GM12878 (cell line): ENCODE measurements at regions not wholly inside any gene's neighbourhood (a gene's known extent, or its start where the extent isn't known, plus 50 kb on each side); places are given as distances from the start of the nearest gene placed in this dataset.

Experiments
- ATAC-seq: fragments of 200-7000 bp; cut with Tn5 transposase; 3 replicates; pipeline ENCODE4 v1.9.1; 2020; ENCODE audit warnings: mild to moderate bottlenecking, moderate library complexity
- BruUV-seq: library from RNA; stranded (reverse); fragments of 400-500 nt; replicated peaks from 2 replicates; lab custom pipeline; 2021; lab: Mats Ljungman, UMichigan
- CTCF ChIA-PET: fragments of 300-600 bp; sonication (Branson Sonifier 250); formaldehyde crosslinking; extraction: SDS; loops from one replicate; lab custom pipeline; 2021; ENCODE audit warnings: inconsistent platforms; lab: Yijun Ruan, JAX
- POLR2A ChIA-PET: fragments of 350-600 bp; formaldehyde crosslinking; extraction: SDS; loops from one replicate; lab custom pipeline; 2021; ENCODE audit warnings: inconsistent platforms; lab: Charles Lee
- RAD21 ChIA-PET: fragments of 300-600 bp; sonication (Branson Sonifier 250); formaldehyde crosslinking; loops from one replicate; lab custom pipeline; 2023; ENCODE audit warnings: antibody characterized with exemption; ENCODE audit not compliant: unreplicated experiment; lab: Charles Lee
- SMC1A ChIA-PET: fragments of 300-600 bp; sonication (Branson Sonifier 250); formaldehyde crosslinking; loops from one replicate; lab custom pipeline; 2023; ENCODE audit not compliant: unreplicated experiment, uncharacterized antibody; lab: Charles Lee
- DNase-seq: peaks from one replicate; pipeline ENCODE4 v3.0.0-alpha.2; 2011; ENCODE audit warnings: low read depth, low spot score
- FAIRE-seq: peaks from 3 replicates; lab custom pipeline; 2011; peaks lifted over from hg19 to GRCh38; lab: Jason Lieb, UNC
- H2AFZ ChIP-seq: 2 replicates; pipeline ENCODE4 v1.6.0; 2011; ENCODE audit warnings: low read depth, low read length, control low read depth; ENCODE audit not compliant: control insufficient read depth
- H3K27ac ChIP-seq: 2 replicates; pipeline ENCODE4 v1.5.1; 2011; ENCODE audit warnings: control low read depth; ENCODE audit not compliant: control insufficient read depth, insufficient read depth
- H3K27me3 ChIP-seq, 2 experiments: replicated peaks in 1 of 2; 2 replicates each; pipeline versions ENCODE4 v1.6.0 to v1.6.1; 2011; ENCODE audit warnings: low read length in 1 of 2; ENCODE audit not compliant: control insufficient read depth in 2 of 2, insufficient read depth in 2 of 2
- H3K36me3 ChIP-seq, 2 experiments: 2 replicates each; pipeline ENCODE4 v1.5.1; 2011; ENCODE audit warnings: low read length in 1 of 2; ENCODE audit not compliant: control insufficient read depth in 2 of 2, insufficient read depth in 2 of 2
- H3K4me1 ChIP-seq: 2 replicates; pipeline ENCODE4 v1.6.1; 2011; ENCODE audit warnings: mild to moderate bottlenecking, low read length, moderate library complexity, mixed read lengths; ENCODE audit not compliant: control insufficient read depth, insufficient read depth
- H3K4me2 ChIP-seq: 2 replicates; pipeline ENCODE4 v1.6.0; 2011; ENCODE audit warnings: control low read depth; ENCODE audit not compliant: control insufficient read depth, insufficient read depth
- H3K4me3 ChIP-seq: fragments of 200-600 bp; sonication (generic); 2 replicates; pipeline ENCODE4 v1.5.1; 2016
- H3K79me2 ChIP-seq: 2 replicates; pipeline ENCODE4 v1.6.0; 2011; ENCODE audit warnings: low read length; ENCODE audit not compliant: control insufficient read depth, insufficient read depth
- H3K9ac ChIP-seq: 2 replicates; pipeline ENCODE4 v1.8.0; 2011; ENCODE audit warnings: low read length, control low read depth, mixed read lengths; ENCODE audit not compliant: control insufficient read depth, insufficient read depth
- H3K9me3 ChIP-seq: replicated peaks from 3 replicates; pipeline ENCODE4 v1.5.1; 2011; ENCODE audit warnings: mild to moderate bottlenecking, low read length; ENCODE audit not compliant: control insufficient read depth, insufficient read depth
- H4K20me1 ChIP-seq: 2 replicates; pipeline ENCODE4 v1.6.0; 2011; ENCODE audit not compliant: control insufficient read depth, insufficient read depth
- CBX5 ChIP-seq: sonication (generic); IDR thresholded peaks from 2 replicates; pipeline ENCODE4 v1.6.1; 2016; ENCODE audit warnings: low read depth, moderate library complexity, mild to moderate bottlenecking, inconsistent platforms
- CHD2 ChIP-seq: IDR thresholded peaks from 2 replicates; pipeline ENCODE4 v1.6.1; 2011; ENCODE audit warnings: low read depth, low read length, improper control_type of control experiment, borderline replicate concordance
- CTCF ChIP-seq, 3 experiments: IDR thresholded peaks in 2 of 3; conservative IDR thresholded peaks in 1 of 3; 2 replicates each; pipeline ENCODE4 v1.5.1; 2011; ENCODE audit warnings: low read depth in 3 of 3, low read length in 3 of 3, mild to moderate bottlenecking in 3 of 3, control low read depth in 2 of 3, moderate library complexity in 2 of 3, inconsistent platforms in 1 of 3, mixed read lengths in 1 of 3; ENCODE audit not compliant: control insufficient read depth in 2 of 3, insufficient read depth in 1 of 3; ENCODE audit errors: extremely low read depth in 1 of 3
- E4F1 ChIP-seq: fragments of 450-650 bp; IDR thresholded peaks from 2 replicates; pipeline ENCODE4 v1.6.1; 2018; ENCODE audit warnings: borderline replicate concordance, mild to moderate bottlenecking; ENCODE audit not compliant: partially characterized antibody
- POLR2AphosphoS5 ChIP-seq: IDR thresholded peaks from 2 replicates; pipeline ENCODE4 v1.6.1; 2011; ENCODE audit warnings: mild to moderate bottlenecking, low read length, inconsistent platforms
- PRDM15 ChIP-seq: fragments of 450-650 bp; formaldehyde crosslinking; IDR thresholded peaks from 2 replicates; pipeline ENCODE4 v1.4.0; 2020; ENCODE audit warnings: mild to moderate bottlenecking, moderate library complexity
- RAD21 ChIP-seq: IDR thresholded peaks from 2 replicates; pipeline ENCODE4 v1.6.1; 2011; ENCODE audit warnings: mild to moderate bottlenecking, low read depth, low read length, moderate library complexity; ENCODE audit not compliant: insufficient read depth
- SIN3A ChIP-seq: IDR thresholded peaks from 2 replicates; pipeline ENCODE4 v1.6.1; 2012; ENCODE audit warnings: low read depth, low read length, improper control_type of control experiment
- SMAD5 ChIP-seq: IDR thresholded peaks from 2 replicates; pipeline ENCODE4 v1.6.1; 2016; ENCODE audit warnings: antibody characterized with exemption, low read depth
- SMARCA5 ChIP-seq: fragments of 450-650 bp; IDR thresholded peaks from 2 replicates; pipeline ENCODE4 v1.6.1; 2017; ENCODE audit warnings: mild to moderate bottlenecking
- SMC3 ChIP-seq: IDR thresholded peaks from 2 replicates; pipeline ENCODE4 v1.6.1; 2011; ENCODE audit warnings: low read length, improper control_type of control experiment, borderline replicate concordance
- ZZZ3 ChIP-seq: IDR thresholded peaks from 2 replicates; pipeline ENCODE4 v1.6.1; 2011; ENCODE audit warnings: low read depth; ENCODE audit not compliant: control insufficient read depth, insufficient read length
- WGBS: methylation state at CpG from one replicate; pipeline ENCODE4 v1.1.6; 2016; ENCODE audit warnings: low lambda C conversion rate; ENCODE audit not compliant: insufficient replicate concordance, insufficient coverage; ENCODE audit errors: missing lambda C conversion rate; 5-methylcytosine and 5-hydroxymethylcytosine counted together
- in situ Hi-C: fragments of 300-500 bp; cut with MboI; formaldehyde crosslinking; loops from 9 replicates; pipeline ENCODE4 v1.14.3; 2018; ENCODE audit warnings: mixed read lengths
- intact Hi-C: fragments of 100-400 bp; cut with micrococcal nuclease; formaldehyde crosslinking; loops from one replicate; pipeline ENCODE4 v1.14.2; 2022; ENCODE audit not compliant: unreplicated experiment
- TF ChIP-seq, protein P1 (sequence below): fragments of 450-650 bp; IDR thresholded peaks from 2 replicates; pipeline ENCODE4 v1.6.1; 2016; ENCODE audit warnings: mild to moderate bottlenecking, moderate library complexity, borderline replicate concordance

DNA sequence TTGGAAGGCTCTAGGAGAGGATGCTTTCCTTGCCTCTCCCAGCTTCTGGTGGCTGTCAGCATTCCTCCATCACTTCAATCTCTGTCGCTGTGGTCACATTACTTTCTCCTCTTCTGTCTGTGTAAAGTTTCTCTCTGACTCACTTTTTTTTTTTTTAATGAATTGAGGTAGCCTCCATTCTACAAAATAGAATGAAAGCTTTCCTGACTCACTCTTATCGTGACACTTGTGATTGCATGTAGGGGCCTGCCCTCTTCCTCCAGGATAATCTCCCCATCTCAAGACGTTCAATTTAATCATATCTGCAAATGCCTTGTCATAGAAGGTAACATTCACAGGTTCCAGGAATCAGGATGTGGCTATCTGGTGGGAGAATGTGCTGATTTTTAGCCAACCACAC, 153.5 kb upstream of the HMGA2 start:
- no peak overlapping the region for H3K27ac ChIP-seq
- H3K4me1 ChIP-seq = no peaks in the 10 kb centered on the region
- in situ Hi-C loops (no loop called here), intact Hi-C loops (no loop called here)
- H3K4me3 ChIP-seq = no peak overlapping the region
- DNase-seq (no peak), ATAC-seq (no peak), FAIRE-seq (no peak)
- BruUV-seq = no TSS peak
- H4K20me1 ChIP-seq = no peaks in the 10 kb centered on the region
- SMC1A ChIA-PET = no interaction called here
- 39% methylated on average over 3 of the region's 3 CpGs for WGBS
- H3K27me3 ChIP-seq = no peaks in the 10 kb centered on the region
- no peak overlapping the region for H3K9ac ChIP-seq
- CTCF ChIA-PET = no interaction called here
- H3K4me2 ChIP-seq = no peak overlapping the region
- H3K79me2 ChIP-seq = no peaks in the 10 kb centered on the region
- H3K36me3 ChIP-seq = no peaks in the 10 kb centered on the region
- H3K9me3 ChIP-seq = no peaks in the 10 kb centered on the region
- POLR2A ChIA-PET = no interaction called here
- RAD21 ChIA-PET = no interaction called here
- no peak overlapping the region for H2AFZ ChIP-seq
- TF ChIP-seq SMAD5 (no peak), CBX5 (no peak), SIN3A (no peak), PRDM15 (CRISPR knock-in tag) (no peak), POLR2AphosphoS5 (no peak), CTCF (IDR thresholded peaks at IDR 0.05 in 2 of 3, conservative IDR thresholded peaks at IDR 0.05 in 1 of 3; ENCODE audit: control insufficient read depth in 2 of 3, extremely low read depth in 1 of 3, insufficient read depth in 1 of 3, low read depth in 3 of 3, low read length in 3 of 3) (no peak), SMARCA5 (no peak), SMC3 (no peak), E4F1 (no peak), RAD21 (no peak), ZZZ3 (no peak), CHD2 (no peak)
- TF ChIP-seq, protein P1, sequence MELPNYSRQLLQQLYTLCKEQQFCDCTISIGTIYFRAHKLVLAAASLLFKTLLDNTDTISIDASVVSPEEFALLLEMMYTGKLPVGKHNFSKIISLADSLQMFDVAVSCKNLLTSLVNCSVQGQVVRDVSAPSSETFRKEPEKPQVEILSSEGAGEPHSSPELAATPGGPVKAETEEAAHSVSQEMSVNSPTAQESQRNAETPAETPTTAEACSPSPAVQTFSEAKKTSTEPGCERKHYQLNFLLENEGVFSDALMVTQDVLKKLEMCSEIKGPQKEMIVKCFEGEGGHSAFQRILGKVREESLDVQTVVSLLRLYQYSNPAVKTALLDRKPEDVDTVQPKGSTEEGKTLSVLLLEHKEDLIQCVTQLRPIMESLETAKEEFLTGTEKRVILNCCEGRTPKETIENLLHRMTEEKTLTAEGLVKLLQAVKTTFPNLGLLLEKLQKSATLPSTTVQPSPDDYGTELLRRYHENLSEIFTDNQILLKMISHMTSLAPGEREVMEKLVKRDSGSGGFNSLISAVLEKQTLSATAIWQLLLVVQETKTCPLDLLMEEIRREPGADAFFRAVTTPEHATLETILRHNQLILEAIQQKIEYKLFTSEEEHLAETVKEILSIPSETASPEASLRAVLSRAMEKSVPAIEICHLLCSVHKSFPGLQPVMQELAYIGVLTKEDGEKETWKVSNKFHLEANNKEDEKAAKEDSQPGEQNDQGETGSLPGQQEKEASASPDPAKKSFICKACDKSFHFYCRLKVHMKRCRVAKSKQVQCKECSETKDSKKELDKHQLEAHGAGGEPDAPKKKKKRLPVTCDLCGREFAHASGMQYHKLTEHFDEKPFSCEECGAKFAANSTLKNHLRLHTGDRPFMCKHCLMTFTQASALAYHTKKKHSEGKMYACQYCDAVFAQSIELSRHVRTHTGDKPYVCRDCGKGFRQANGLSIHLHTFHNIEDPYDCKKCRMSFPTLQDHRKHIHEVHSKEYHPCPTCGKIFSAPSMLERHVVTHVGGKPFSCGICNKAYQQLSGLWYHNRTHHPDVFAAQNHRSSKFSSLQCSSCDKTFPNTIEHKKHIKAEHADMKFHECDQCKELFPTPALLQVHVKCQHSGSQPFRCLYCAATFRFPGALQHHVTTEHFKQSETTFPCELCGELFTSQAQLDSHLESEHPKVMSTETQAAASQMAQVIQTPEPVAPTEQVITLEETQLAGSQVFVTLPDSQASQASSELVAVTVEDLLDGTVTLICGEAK = no peak
